GM23248 (cell line): ENCODE measurements at regions not wholly inside any gene's neighbourhood (a gene's known extent, or its start where the extent isn't known, plus 50 kb on each side); places are given as distances from the start of the nearest gene placed in this dataset.

ENCODE experiments used
- DNase-seq: peaks from one replicate; pipeline ENCODE4 v3.0.0-alpha.2; 2015
- H2AFZ ChIP-seq: fragments of 200-600 bp; sonication (generic); 2 replicates; pipeline ENCODE4 v1.6.1; 2016; ENCODE audit warnings: antibody characterized with exemption
- H3F3A ChIP-seq: fragments of 200-600 bp; sonication (generic); 2 replicates; pipeline ENCODE4 v1.6.1; 2016; ENCODE audit warnings: mild to moderate bottlenecking, antibody characterized with exemption, mixed run types; ENCODE audit not compliant: insufficient read depth
- H3K27ac ChIP-seq: fragments of 200-600 bp; sonication (generic); 2 replicates; pipeline ENCODE4 v1.5.1; 2016; ENCODE audit warnings: mild to moderate bottlenecking
- H3K27me3 ChIP-seq: fragments of 200-600 bp; sonication (generic); replicated peaks from 2 replicates; pipeline ENCODE4 v1.6.1; 2016; ENCODE audit warnings: mild to moderate bottlenecking; ENCODE audit not compliant: insufficient read depth
- H3K36me3 ChIP-seq: fragments of 200-600 bp; sonication (generic); 2 replicates; pipeline ENCODE4 v1.6.1; 2016; ENCODE audit warnings: low read depth, mild to moderate bottlenecking
- H3K4me1 ChIP-seq: fragments of 200-600 bp; sonication (generic); 2 replicates; pipeline ENCODE4 v1.6.1; 2016; ENCODE audit warnings: mild to moderate bottlenecking; ENCODE audit not compliant: insufficient read depth
- H3K4me2 ChIP-seq: fragments of 200-600 bp; sonication (generic); one replicate; pipeline ENCODE4 v1.6.1; 2016; ENCODE audit warnings: mild to moderate bottlenecking; ENCODE audit not compliant: unreplicated experiment
- H3K4me3 ChIP-seq: fragments of 200-600 bp; sonication (generic); 2 replicates; pipeline ENCODE4 v1.5.1; 2016; ENCODE audit warnings: mild to moderate bottlenecking
- H3K79me2 ChIP-seq: fragments of 200-600 bp; sonication (generic); 2 replicates; pipeline ENCODE4 v1.6.1; 2016; ENCODE audit warnings: mild to moderate bottlenecking; ENCODE audit not compliant: insufficient read depth
- H3K9ac ChIP-seq: fragments of 200-600 bp; sonication (generic); 2 replicates; pipeline ENCODE4 v1.6.1; 2016; ENCODE audit warnings: mild to moderate bottlenecking
- H3K9me2 ChIP-seq: fragments of 200-600 bp; sonication (generic); 2 replicates; pipeline ENCODE4 v1.6.1; 2016; ENCODE audit warnings: mixed run types, mild to moderate bottlenecking, moderate library complexity; ENCODE audit not compliant: insufficient read depth
- H3K9me3 ChIP-seq: fragments of 200-600 bp; sonication (generic); one replicate; pipeline ENCODE4 v1.6.1; 2017; ENCODE audit warnings: low read depth
- H4K20me1 ChIP-seq: fragments of 200-600 bp; sonication (generic); 2 replicates; pipeline ENCODE4 v1.6.0; 2016; ENCODE audit not compliant: insufficient read depth
- EZH2 ChIP-seq: fragments of 200-600 bp; sonication (generic); IDR thresholded peaks from 2 replicates; pipeline ENCODE4 v1.6.1; 2018; ENCODE audit warnings: antibody characterized with exemption, mild to moderate bottlenecking; ENCODE audit not compliant: insufficient read depth, poor library complexity, severe bottlenecking
- EZH2phosphoT487 ChIP-seq: fragments of 200-600 bp; sonication (generic); IDR thresholded peaks from 2 replicates; pipeline ENCODE4 v1.6.1; 2018; ENCODE audit warnings: antibody characterized with exemption, moderate library complexity, mild to moderate bottlenecking, low read depth; ENCODE audit not compliant: insufficient read depth
- WGBS, 2 experiments: methylation state at CpG; one replicate each; pipeline ENCODE4 v1.1.6; 2015 to 2017; ENCODE audit warnings: low lambda C conversion rate in 2 of 2, low coverage in 1 of 2; ENCODE audit errors: missing lambda C conversion rate in 2 of 2; 5-methylcytosine and 5-hydroxymethylcytosine counted together
- in situ Hi-C: fragments of 300-500 bp; cut with MboI; formaldehyde crosslinking; loops from 2 replicates; pipeline ENCODE4 v1.15.0; 2020

- no peak for DNase-seq
- in situ Hi-C loops: no loop called here
- Histone ChIP-seq H3K27ac (no peak overlapping the region), H3F3A (no peaks in the 10 kb centered on the region), H3K4me3 (no peak overlapping the region), H3K4me2 (no peak overlapping the region), H4K20me1 (no peaks in the 10 kb centered on the region), H3K4me1 (no peaks in the 10 kb centered on the region), H3K36me3 (no peaks in the 10 kb centered on the region), H3K9ac (no peak overlapping the region), H3K9me2 (no peaks in the 10 kb centered on the region), H3K27me3 (no peaks in the 10 kb centered on the region), H3K9me3 (no peaks in the 10 kb centered on the region), H3K79me2 (no peaks in the 10 kb centered on the region), H2AFZ (no peak overlapping the region)
- 93 to 97% methylated on average over 9 to 10 of the region's 10 CpGs for WGBS, 2 experiments
- no peak for TF ChIP-seq EZH2phosphoT487
- TF ChIP-seq EZH2: no peak
Observed at GRCh38 chr11:69380921-69381581, 87.1 kb downstream of the MYEOV start.

- H3K9ac ChIP-seq: no peak overlapping the region
- in situ Hi-C loops: no loop called here
- H3K36me3 ChIP-seq: no peaks in the 10 kb centered on the region
- no peaks in the 10 kb centered on the region for H3K79me2 ChIP-seq
- H4K20me1 ChIP-seq: no peaks in the 10 kb centered on the region
- H3K9me2 ChIP-seq: no peaks in the 10 kb centered on the region
- H3K4me3 ChIP-seq: no peak overlapping the region
- H2AFZ ChIP-seq: no peak overlapping the region; the same call in 1 of the 2 replicates
- no peak for TF ChIP-seq EZH2
- no peak for TF ChIP-seq EZH2phosphoT487
- DNase-seq: no peak
- no peaks in the 10 kb centered on the region for H3K9me3 ChIP-seq
- H3K4me1 ChIP-seq: no peaks in the 10 kb centered on the region
- no peaks in the 10 kb centered on the region for H3K27me3 ChIP-seq
- no peak overlapping the region for H3K4me2 ChIP-seq
- 93 to 94% methylated on average over 17 of the region's 17 CpGs for WGBS, 2 experiments
- no peak overlapping the region for H3K27ac ChIP-seq
- no peaks in the 10 kb centered on the region for H3F3A ChIP-seq
Observed at GRCh38 chr11:69381681-69382130, 87.8 kb downstream of the MYEOV start.

DNA sequence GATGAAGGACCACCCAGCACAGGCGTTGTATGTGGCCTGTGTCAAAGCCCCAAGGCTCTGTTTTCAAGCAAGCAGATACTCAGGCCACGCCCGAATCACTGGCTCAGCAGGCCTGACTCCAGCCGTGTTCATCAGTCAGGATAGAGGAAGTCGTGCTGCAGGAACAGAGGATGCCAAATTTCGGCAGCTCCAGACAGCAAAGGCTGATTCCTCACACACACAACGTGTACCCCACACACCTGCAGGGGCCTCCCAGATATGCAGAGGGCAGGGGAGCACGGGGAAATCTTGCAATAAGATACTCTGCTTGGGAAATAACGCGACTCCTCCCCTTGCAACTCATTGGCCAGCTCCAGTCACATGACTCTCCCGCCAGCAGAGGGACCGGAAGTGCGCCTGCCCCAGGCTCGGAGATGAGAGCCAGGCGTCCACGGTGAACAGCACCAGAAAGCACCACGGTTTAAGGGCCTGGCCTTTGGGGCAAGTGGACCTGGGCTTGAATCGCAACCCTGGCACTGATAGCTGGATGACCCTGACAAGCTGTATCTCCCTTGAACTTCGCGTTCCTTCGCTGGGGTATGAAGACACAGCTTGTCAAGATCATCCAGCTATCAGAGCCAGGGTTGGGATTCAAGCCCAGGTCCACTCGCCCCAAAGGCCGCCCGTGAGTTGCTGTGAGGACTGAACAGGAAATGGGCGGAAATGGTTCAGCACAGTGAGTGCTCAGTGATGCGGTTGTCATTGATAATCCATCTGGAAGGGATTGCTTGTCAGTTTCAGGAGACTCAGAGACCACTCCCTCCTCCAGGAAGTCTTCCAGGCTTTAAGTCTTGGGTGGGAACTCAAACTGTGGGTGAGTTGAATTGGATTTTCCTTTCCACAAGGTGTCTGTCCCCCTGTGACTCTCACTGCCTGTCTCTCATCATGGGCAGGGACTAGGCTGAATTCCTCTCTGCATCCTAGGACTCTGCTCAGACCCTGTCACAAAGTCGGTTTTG is 88.5 kb downstream of the MYEOV start:
- no peaks in the 10 kb centered on the region for H3K36me3 ChIP-seq
- no peaks in the 10 kb centered on the region for H3K79me2 ChIP-seq
- H3K4me1 ChIP-seq: no peaks in the 10 kb centered on the region
- H4K20me1 ChIP-seq: no peaks in the 10 kb centered on the region
- no peaks in the 10 kb centered on the region for H3K9me3 ChIP-seq
- WGBS, 2 experiments: 80 to 82% methylated on average over 27 of the region's 27 CpGs
- no peaks in the 10 kb centered on the region for H3K27me3 ChIP-seq
- no peak overlapping the region; the same call in 1 of the 2 replicates for H2AFZ ChIP-seq
- H3F3A ChIP-seq: no peaks in the 10 kb centered on the region
- peak; percentile 28 for DNase-seq
- in situ Hi-C loops: no loop called here
- no peak overlapping the region for H3K4me2 ChIP-seq
- H3K27ac ChIP-seq: no peak overlapping the region
- H3K4me3 ChIP-seq: no peak overlapping the region
- no peaks in the 10 kb centered on the region for H3K9me2 ChIP-seq
- H3K9ac ChIP-seq: no peak overlapping the region
- TF ChIP-seq EZH2phosphoT487 (no peak), EZH2 (no peak)

DNA sequence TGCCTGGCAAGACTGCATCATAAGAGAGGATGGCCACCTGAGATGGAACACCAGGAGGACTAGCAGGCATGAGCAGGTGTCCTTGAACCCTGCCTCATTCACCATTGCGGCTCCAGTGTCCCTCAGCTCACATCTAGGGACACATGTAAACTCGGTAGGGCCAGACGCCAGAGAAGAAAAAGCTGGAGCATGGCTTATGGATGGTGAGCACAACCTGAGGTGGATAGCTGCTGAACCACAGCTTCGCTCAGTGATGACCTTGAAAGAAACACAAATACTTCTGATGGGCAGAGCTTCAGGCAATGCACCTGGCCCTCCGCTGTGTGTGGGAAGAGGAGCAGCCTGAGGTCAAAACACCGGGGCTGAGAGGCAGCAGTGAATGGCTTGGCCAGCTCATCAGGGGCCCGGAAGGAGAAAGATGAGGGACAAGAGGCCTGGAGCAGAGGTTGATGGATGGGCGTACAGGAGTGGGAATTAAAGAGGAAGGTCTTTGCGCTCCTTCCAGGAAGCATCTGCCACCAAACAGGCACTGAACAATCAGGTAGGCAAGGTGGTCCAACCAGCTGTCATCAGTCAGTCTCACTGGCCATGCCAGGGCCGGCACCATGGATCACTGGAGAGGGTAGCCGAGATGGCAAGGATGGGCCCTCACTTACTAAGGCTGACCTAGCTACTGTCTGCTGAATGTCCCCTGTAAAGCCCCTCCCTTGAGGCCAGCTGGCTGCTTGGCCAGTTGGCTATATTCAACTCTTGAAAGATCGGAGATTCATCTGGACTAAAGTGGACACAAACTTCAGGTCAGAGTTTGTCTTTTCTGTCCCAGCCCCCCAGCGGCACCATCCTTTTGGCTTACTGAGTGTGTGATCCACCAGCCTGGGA is 89.7 kb downstream of the MYEOV start:
- 91% methylated on average over 13 of the region's 13 CpGs for WGBS, 2 experiments
- no peak for DNase-seq
- H3K9me2 ChIP-seq: no peaks in the 10 kb centered on the region
- in situ Hi-C loops: no loop called here
- no peak overlapping the region for H3K27ac ChIP-seq
- no peaks in the 10 kb centered on the region for H3K4me1 ChIP-seq
- no peaks in the 10 kb centered on the region for H3F3A ChIP-seq
- H3K4me3 ChIP-seq: no peak overlapping the region
- no peak for TF ChIP-seq EZH2phosphoT487
- TF ChIP-seq EZH2: no peak
- H3K79me2 ChIP-seq: no peaks in the 10 kb centered on the region
- H2AFZ ChIP-seq: no peak overlapping the region
- no peaks in the 10 kb centered on the region for H4K20me1 ChIP-seq
- H3K9me3 ChIP-seq: peaks cover 6% of the 10 kb centered on the region
- no peaks in the 10 kb centered on the region for H3K27me3 ChIP-seq
- no peak overlapping the region for H3K4me2 ChIP-seq
- no peak overlapping the region for H3K9ac ChIP-seq
- no peaks in the 10 kb centered on the region for H3K36me3 ChIP-seq
